ENCODE measurements at regions not wholly inside any gene's neighbourhood (a gene's known extent, or its start where the extent isn't known, plus 50 kb on each side); places are given as distances from the start of the nearest gene placed in this dataset.

GRCh38 chr16:59052231-59052630, 318.1 kb upstream of the GOT2 start:
- TF ChIP-seq, protein P1, sequence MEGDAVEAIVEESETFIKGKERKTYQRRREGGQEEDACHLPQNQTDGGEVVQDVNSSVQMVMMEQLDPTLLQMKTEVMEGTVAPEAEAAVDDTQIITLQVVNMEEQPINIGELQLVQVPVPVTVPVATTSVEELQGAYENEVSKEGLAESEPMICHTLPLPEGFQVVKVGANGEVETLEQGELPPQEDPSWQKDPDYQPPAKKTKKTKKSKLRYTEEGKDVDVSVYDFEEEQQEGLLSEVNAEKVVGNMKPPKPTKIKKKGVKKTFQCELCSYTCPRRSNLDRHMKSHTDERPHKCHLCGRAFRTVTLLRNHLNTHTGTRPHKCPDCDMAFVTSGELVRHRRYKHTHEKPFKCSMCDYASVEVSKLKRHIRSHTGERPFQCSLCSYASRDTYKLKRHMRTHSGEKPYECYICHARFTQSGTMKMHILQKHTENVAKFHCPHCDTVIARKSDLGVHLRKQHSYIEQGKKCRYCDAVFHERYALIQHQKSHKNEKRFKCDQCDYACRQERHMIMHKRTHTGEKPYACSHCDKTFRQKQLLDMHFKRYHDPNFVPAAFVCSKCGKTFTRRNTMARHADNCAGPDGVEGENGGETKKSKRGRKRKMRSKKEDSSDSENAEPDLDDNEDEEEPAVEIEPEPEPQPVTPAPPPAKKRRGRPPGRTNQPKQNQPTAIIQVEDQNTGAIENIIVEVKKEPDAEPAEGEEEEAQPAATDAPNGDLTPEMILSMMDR (IDR thresholded peaks at IDR 0.05; ENCODE audit: low read depth, low read length, poor library complexity, severe bottlenecking): no peak
- no peak for TF ChIP-seq EZH2phosphoT487 (IDR thresholded peaks at IDR 0.05; ENCODE audit: borderline replicate concordance, low read length)

All from DOHH2 (cell line).